HG03521 (cell line): ENCODE measurements at regions not wholly inside any gene's neighbourhood (a gene's known extent, or its start where the extent isn't known, plus 50 kb on each side); places are given as distances from the start of the nearest gene placed in this dataset.
"Not testable (repeated sequence)": the region's sequence is repeated elsewhere in the genome, so short reads cannot be mapped to it uniquely, and the experiment has no call there.

Source experiments
- ATAC-seq: cut with Tn5 transposase; IDR thresholded peaks from one replicate; pipeline ENCODE4 v1.9.1; 2021; ENCODE audit warnings: mild to moderate bottlenecking, moderate library complexity; ENCODE audit not compliant: unreplicated experiment

GRCh38 chrX:4613651-4614050 lies 900.2 kb upstream of the PRKX start:
- ATAC-seq, result not testable (repeated sequence)

GRCh38 chrX:4588893-4589292 lies 875.4 kb upstream of the PRKX start:
- no peak for ATAC-seq

GRCh38 chrX:4588466-4588865 lies 875.0 kb upstream of the PRKX start:
- no peak for ATAC-seq

GRCh38 chrX:4588056-4588455 lies 874.6 kb upstream of the PRKX start:
- ATAC-seq, result no peak

GRCh38 chrX:4579999-4580398 lies 866.5 kb upstream of the PRKX start:
- no peak for ATAC-seq

GRCh38 chrX:4579480-4579879 lies 866.0 kb upstream of the PRKX start:
- no peak for ATAC-seq

- ATAC-seq, result no peak
Observed at GRCh38 chrX:4572691-4573090, 859.2 kb upstream of the PRKX start.

GRCh38 chrX:4570151-4570550 lies 856.7 kb upstream of the PRKX start:
- no peak for ATAC-seq

GRCh38 chrX:4560192-4560591 lies 846.7 kb upstream of the PRKX start:
- ATAC-seq, result no peak

- no peak for ATAC-seq
Observed at GRCh38 chrX:4550018-4550417, 836.6 kb upstream of the PRKX start.

- ATAC-seq, result no peak
Observed at GRCh38 chrX:4547213-4547836, 833.9 kb upstream of the PRKX start.

GRCh38 chrX:4546178-4546577 lies 832.7 kb upstream of the PRKX start:
- ATAC-seq, result not testable (repeated sequence)

GRCh38 chrX:4528247-4528646 lies 814.8 kb upstream of the PRKX start:
- no peak for ATAC-seq

- no peak for ATAC-seq
Observed at GRCh38 chrX:4485912-4486311, 772.5 kb upstream of the PRKX start.

GRCh38 chrX:4484266-4484665 lies 770.8 kb upstream of the PRKX start:
- ATAC-seq, result no peak

GRCh38 chrX:4451591-4451990 lies 738.1 kb upstream of the PRKX start:
- ATAC-seq, result no peak

- no peak for ATAC-seq
Observed at GRCh38 chrX:4450177-4450576, 736.7 kb upstream of the PRKX start.

- ATAC-seq, result no peak
Observed at GRCh38 chrX:4435905-4436304, 722.5 kb upstream of the PRKX start.

- ATAC-seq, result no peak
Observed at GRCh38 chrX:4397471-4397870, 684.0 kb upstream of the PRKX start.

- ATAC-seq, result no peak
Observed at GRCh38 chrX:4382273-4382672, 668.8 kb upstream of the PRKX start.

- no peak for ATAC-seq
Observed at GRCh38 chrX:4380710-4381109, 667.3 kb upstream of the PRKX start.

- ATAC-seq, result no peak
Observed at GRCh38 chrX:4379071-4379470, 665.6 kb upstream of the PRKX start.

GRCh38 chrX:4373791-4374190 lies 660.3 kb upstream of the PRKX start:
- ATAC-seq, result no peak
